SH-SY5Y (cell line): ENCODE measurements at regions not wholly inside any gene's neighbourhood (a gene's known extent, or its start where the extent isn't known, plus 50 kb on each side); places are given as distances from the start of the nearest gene placed in this dataset.

Experiments
- GATA2 ChIP-seq: IDR thresholded peaks from 2 replicates; pipeline ENCODE4 v1.6.1; 2011; ENCODE audit warnings: mild to moderate bottlenecking, low read depth, low read length
- GATA3 ChIP-seq: IDR thresholded peaks from 2 replicates; pipeline ENCODE4 v1.6.1; 2011; ENCODE audit warnings: low read depth, mild to moderate bottlenecking, low read length, moderate library complexity

DNA sequence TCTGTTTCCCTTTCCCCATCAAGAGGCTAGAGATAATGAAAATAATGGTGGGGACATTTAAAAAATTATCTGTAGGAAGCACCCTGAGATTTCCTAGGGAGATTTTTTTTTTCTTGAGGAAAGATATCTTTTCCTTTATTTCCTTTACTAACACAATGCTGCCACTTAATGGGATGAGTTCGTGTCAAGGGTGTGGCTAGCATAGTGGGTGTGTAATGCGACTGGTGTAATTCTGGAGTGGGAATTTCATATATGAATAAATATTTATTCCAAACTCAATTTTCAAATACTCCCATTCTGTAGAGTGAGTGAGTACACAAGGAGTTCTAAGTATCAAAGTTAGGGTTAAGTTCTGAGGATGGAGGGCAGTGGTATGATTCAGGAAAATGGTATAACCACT, 66.1 kb upstream of the GALNT15 start:
- TF ChIP-seq GATA3 (no peak), GATA2 (no peak)
